Fibroblast of mammary gland (primary cell): ENCODE measurements at regions not wholly inside any gene's neighbourhood (a gene's known extent, or its start where the extent isn't known, plus 50 kb on each side); places are given as distances from the start of the nearest gene placed in this dataset.

Experiments
- DNase-seq: peaks from one replicate; pipeline ENCODE4 v3.0.0-alpha.2; 2010; ENCODE audit warnings: low read depth
- H3K4me3 ChIP-seq: 2 replicates; pipeline ENCODE4 v1.5.1; 2011; ENCODE audit warnings: low read depth, mild to moderate bottlenecking, low read length, moderate library complexity; ENCODE audit not compliant: control insufficient read depth
- CTCF ChIP-seq: conservative IDR thresholded peaks from 2 replicates; pipeline ENCODE4 v1.5.1; 2011; ENCODE audit warnings: low read depth, low read length, inconsistent platforms; ENCODE audit not compliant: control insufficient read depth, insufficient read depth

DNA sequence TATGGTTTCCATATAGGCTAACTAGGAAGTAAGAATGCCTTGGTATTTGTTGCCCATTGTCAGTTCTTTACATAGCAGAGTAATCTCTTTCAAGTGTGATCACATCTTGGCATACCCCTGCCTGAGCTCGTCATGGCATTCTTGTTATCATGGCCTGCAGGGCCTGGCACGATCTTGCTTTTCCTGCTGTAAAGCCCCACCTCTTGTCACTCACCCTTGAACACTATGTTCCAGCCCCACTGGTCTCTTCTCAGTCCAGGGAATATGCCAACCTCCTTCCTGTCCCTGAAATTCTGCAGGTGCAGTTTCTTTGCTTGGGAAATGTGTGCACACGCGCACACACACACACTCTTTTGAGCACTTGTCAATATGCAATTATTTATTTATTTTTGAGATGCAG, 250.2 kb upstream of the DMRT1 start:
- DNase-seq, result no peak
- no peak for TF ChIP-seq CTCF
- H3K4me3 ChIP-seq, result no peak overlapping the region

DNA sequence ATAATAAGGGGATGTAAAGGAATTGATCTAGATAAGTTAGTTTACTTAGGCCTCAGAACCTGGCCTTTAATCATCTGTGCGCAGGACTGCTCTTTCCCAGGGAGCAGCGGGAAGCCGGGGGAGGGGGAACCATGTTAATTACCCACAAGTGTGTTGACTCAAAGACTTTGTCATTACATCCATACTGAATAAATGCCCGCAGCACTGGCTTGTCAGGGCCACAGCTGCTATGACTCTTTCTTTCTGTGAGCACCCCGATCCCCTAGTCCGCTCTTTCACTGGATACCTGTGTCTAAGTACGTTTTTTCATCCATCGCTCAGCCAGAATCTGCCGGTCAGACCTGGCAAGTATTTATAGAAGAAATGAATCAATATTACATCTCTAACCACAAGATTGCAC, 249.3 kb upstream of the DMRT1 start:
- no peak for TF ChIP-seq CTCF
- DNase-seq, result no peak
- H3K4me3 ChIP-seq, result no peak overlapping the region

GRCh38 chr9:592733-593132, 248.8 kb upstream of the DMRT1 start:
- no peak overlapping the region for H3K4me3 ChIP-seq
- DNase-seq, result no peak
- no peak for TF ChIP-seq CTCF

DNA sequence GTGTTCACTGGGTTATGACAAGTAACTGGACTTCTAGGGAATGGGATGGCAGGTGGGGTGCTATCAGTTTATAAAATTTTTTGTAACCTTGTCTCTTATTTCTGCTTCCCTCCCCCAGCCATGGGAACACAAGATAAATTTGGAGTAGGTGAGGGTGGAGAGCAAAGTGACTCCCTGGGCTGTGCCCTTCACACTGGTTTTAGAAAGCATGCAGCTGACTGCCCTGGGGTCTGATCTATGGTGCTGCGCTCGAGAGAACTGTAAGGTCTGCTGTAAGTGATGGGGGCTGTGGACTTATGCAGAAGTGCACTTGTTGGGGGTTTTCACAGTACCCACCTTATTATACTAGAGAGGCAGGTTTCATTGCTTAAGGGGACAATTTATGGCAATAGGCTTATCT, 247.7 kb upstream of the DMRT1 start:
- H3K4me3 ChIP-seq, result no peak overlapping the region
- no peak for DNase-seq
- TF ChIP-seq CTCF, result no peak

- no peak for TF ChIP-seq CTCF
- no peak for DNase-seq
- no peak overlapping the region for H3K4me3 ChIP-seq
These were observed 244.8 kb upstream of the DMRT1 start for GRCh38 chr9:596703-597102.

GRCh38 chr9:600006-600405, 241.5 kb upstream of the DMRT1 start:
- no peak for DNase-seq
- TF ChIP-seq CTCF, result no peak
- H3K4me3 ChIP-seq, result no peak overlapping the region

DNA sequence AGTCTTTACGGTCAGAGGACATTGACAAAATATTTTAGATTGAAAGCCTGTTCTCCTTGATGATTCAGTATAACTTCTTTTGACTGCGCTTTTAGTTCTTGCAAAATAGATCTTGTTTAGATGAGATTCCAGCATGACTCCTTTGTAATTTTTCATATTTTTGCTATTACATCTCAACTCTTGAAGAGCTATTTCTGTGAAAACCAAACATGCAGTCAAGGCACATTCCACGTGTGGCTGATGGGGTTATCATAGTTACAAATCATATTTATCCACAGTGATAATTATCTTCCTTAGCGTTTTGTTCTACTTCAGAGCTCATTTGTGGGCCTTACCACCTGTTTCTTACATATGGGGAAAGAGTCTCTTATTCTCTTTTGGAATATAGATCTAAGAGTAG, 238.8 kb upstream of the DMRT1 start:
- DNase-seq, result no peak
- no peak for TF ChIP-seq CTCF
- H3K4me3 ChIP-seq, result no peak overlapping the region
